GM18499 (cell line): ENCODE measurements at regions not wholly inside any gene's neighbourhood (a gene's known extent, or its start where the extent isn't known, plus 50 kb on each side); places are given as distances from the start of the nearest gene placed in this dataset.

Experiments
- ATAC-seq: cut with Tn5 transposase; IDR thresholded peaks from one replicate; pipeline ENCODE4 v1.9.1; 2021; ENCODE audit warnings: moderate number of reproducible peaks; ENCODE audit not compliant: insufficient read depth, unreplicated experiment

- no peak for ATAC-seq
These were observed 1334.6 kb downstream of the TBC1D22A start for GRCh38 chr22:48096851-48097665.

- ATAC-seq: no peak
These were observed 1334.0 kb downstream of the TBC1D22A start for GRCh38 chr22:48096411-48096810.

DNA sequence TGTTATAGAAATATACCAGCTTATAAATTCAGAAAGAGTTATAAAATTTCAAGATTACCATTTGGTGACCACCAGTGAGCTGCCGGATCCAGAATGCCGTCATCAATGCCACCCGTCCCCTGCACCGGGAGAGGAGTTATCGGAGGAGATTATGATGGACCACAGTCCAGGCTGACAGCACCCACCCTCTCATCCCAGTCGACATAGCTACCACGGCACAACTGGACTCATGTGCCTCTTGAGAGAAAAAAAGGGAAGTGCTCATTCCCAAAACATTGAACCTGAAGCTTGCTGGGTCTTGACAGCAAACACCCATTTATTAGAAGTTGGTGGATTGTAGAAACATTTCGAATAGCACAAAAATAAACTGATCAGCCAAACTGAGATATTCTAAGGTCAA, 1331.5 kb downstream of the TBC1D22A start:
- no peak for ATAC-seq

DNA sequence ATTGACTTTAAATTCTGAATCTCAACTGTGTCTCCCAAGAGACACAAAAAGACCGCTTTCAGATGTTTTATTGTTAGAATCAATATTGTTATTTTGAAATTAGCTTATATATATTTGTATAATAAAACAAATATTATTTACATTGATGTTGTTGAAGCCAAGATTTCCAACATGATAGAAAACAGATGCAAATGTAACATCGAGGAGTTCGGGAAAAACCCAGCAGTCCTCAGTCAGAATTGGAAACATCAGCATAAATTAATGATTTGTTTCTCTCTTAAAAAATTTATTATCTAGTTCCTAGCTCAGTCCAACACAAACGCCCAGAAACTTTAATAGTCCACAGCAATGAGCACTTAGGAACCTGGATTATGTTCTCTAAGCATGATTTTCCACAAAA, 1330.4 kb downstream of the TBC1D22A start:
- no peak for ATAC-seq

DNA sequence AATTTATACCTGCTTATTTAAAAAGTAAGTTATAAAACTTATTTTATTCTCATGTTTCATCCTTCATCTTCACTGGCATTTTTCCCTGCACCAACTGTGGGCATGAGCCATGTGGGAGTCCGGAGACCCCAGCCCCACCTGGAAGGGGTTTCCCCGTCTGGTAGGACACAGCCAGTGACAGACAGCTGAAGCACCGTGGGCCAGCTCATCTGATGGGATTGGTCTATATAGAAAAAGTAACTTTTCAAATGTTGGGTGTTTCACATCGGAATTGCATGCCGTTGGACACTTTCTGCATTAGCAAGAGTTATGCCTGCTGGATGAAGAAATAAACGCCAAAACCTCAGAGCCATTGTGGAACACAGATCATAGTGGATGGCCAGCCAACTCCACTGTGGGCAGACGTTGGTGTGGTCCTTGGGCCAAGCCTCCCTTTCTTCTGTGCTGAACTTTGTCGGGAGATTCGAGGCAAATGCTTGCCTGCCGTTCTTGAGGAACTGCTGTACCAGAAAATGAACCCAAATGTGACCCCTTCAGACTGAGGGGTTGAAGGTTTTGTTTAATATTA, 1329.3 kb downstream of the TBC1D22A start:
- no peak for ATAC-seq

GRCh38 chr22:48091060-48091650, 1328.7 kb downstream of the TBC1D22A start:
- no peak for ATAC-seq

GRCh38 chr22:48090332-48090672, 1327.9 kb downstream of the TBC1D22A start:
- no peak for ATAC-seq

DNA sequence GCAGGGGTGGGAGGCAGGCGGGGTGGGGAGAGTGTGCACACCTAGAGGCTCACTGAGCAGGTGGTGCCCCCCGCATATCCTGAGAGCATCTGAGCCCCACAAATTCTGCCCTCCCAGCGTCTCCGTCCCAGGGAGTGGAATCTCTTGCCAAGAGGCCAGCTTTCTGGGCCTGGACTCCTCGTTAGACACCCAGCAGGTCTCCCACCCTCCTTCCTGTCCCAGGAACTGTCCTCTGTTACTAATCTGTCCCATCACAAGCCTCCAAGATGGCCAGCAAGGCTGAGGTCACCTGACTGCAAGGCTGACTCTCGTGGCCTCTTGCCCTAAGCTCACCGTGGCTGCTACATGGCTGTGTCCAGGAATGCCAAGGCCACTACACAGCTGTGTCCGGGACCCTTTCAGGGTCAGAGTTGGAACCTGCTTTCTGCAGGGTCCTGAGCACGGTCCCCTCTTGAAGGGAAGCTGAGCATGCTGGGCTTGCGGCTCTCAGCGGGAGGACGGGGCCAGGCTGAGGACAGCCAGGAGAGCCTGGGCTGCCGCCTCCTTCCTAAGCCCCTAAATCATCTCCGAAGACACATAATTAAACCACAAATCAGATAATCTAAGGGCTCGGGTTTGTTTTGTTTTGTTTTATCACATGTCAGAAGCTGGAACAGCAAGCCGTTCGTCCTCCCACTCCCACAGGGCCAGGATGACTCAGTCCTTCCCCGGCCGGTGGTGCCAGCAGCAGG, 1327.3 kb downstream of the TBC1D22A start:
- no peak for ATAC-seq

DNA sequence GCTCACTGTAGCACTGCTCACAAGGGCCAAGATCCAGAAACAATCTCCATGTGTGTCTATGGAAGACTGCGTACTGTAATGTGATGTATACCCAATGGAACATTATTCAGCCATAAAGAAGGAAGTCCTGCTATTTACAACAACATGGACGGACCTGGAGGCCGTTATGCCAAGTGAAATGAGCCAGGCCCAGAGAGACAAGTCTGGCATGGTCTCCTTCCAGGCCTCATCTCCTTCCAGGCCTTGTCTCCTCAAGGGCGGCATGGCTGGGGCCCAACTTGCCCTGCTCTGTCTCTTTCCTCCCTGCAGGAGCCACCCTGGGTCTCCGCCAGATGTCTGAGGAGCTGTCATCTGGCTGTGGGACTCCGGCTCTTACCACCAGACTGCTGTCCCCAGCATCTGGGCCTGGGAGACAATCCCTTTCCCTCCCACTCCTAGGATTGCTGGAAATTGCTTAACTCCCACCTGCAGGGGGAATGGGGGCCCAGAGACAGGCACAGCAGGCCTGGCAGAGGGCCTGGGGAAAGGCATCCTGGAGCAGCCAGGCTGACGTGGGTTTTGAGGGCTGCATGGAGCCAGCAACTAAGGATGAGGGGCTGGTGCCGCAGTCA, 1326.6 kb downstream of the TBC1D22A start:
- no peak for ATAC-seq

DNA sequence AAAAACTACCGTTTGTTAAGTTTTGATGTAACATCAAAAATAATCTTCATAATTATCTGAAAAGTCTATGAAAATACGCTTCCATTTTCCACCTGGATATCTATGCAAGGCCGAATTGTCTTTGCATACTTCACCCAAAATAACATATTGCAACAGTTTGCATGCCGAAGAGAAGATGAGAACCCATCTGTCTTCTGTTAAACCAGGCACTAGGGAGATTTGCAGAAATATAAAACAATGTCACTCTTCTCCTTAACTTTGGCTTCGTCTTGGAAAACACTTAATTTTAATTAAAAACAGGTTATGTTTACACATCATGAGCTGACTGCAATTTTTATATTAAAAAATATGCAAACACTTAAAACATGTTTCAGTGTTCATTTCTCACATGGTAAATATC, 1325.8 kb downstream of the TBC1D22A start:
- ATAC-seq: no peak

GRCh38 chr22:48085901-48086645, 1323.6 kb downstream of the TBC1D22A start:
- ATAC-seq: no peak

GRCh38 chr22:48084729-48085050, 1322.2 kb downstream of the TBC1D22A start:
- no peak for ATAC-seq

DNA sequence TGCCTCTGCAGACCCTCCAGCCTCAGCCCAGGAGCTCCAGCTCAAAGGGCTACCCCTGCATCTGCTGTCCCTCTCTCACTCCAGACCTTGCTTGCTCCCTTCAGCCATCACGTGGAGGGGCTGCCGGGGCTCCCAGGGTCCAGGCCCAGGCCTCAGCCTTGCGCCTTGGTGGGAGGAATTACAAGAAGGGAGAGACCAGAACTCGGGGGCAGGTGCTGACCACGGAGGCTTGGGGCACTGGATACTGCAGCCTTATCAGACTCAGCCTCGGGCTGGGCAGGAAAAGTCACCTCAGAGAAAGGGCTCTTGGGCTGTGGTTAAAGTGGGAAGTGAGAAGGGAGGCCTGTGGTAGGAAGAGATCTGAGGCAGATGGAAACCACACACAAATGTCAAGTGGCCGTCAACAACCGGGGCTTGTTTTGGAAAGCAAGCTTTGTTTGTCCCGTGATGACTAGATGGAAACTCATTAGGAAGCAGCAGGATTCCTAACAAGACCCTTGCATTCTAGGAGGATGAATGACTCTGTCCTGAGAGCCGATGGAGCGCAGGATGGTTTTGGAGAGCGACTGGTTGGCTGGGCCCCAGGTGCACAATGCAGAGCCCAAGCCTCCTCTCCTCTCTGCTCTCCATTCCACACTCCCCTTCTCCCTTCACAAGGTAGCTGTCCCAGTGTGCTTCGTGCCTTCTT, 1321.7 kb downstream of the TBC1D22A start:
- no peak for ATAC-seq

DNA sequence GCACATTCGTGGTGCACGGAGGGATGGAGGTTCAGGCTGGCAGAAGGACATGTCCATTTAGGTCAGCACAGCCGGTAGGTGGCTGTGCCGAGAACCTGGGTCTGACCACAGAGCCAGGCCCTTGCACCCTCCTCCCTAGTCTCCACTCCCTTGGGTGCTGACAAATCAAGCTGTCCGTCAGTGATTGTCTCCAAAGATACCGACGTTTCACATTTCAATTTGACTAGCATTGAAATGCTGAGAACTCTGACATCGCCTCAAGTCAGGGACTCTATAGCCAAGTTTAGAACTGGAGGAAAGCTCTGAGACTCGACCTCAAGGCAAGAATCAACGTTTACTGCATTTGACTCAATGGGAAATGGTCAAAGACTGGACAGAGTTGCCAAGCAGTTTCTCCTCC, 1321.1 kb downstream of the TBC1D22A start:
- no peak for ATAC-seq

- ATAC-seq: no peak
These were observed 1319.8 kb downstream of the TBC1D22A start for GRCh38 chr22:48082284-48082683.

DNA sequence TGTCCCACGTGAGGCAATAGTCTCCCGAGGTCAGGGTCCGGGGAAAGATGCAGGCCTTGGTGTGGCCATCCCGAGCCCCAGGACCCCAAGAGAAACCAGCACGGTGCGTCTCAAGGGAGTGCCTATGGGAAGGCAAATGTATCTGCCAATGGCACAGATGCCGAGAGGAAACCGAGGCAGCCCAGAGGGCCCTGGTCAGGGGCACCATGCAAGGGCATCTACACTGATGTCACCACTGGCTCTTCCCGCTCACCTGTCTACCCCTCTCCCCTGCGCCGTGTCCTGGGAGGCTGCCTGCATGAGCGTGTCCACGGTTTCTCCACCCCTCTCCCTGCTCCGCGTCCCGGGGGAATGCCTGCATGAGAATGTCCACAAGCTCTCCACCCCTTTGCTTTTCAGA, 1318.8 kb downstream of the TBC1D22A start:
- no peak for ATAC-seq

GRCh38 chr22:48080316-48081165, 1318.1 kb downstream of the TBC1D22A start:
- ATAC-seq: no peak

GRCh38 chr22:48079505-48080290, 1317.2 kb downstream of the TBC1D22A start:
- no peak for ATAC-seq
